ENCODE measurements at regions not wholly inside any gene's neighbourhood (a gene's known extent, or its start where the extent isn't known, plus 50 kb on each side); places are given as distances from the start of the nearest gene placed in this dataset.

GRCh38 chr9:134971196-134971595 is 53.5 kb upstream of the FCN1 start:
- H3K4me3 ChIP-seq (ENCODE audit: low read depth, low read length): no peak overlapping the region
- DNase-seq (ENCODE audit: low read depth): no peak
- no peak for TF ChIP-seq CTCF (IDR thresholded peaks at IDR 0.05; ENCODE audit: insufficient read depth, low read depth, low read length)

DNA sequence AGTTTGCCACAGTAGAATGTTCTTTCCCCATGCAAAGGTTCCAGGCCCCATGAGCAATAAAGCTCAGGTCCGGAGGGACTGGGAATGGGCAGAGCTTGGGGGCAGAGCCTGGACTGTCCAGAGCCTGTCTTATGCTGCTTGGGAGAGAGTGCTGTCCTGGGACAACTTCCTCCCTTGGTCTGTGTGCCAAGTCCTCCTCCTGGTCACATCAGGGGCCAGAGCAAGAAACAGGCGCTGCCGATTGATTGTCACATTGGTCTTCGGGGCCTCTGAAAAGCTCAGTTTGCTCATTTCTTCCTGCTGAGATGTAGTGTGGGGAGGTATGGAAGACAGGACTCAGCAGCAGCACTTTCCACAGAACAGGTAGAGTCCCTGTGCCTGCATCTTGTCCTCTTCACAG is 54.0 kb upstream of the FCN1 start:
- DNase-seq (ENCODE audit: low read depth): no peak

GRCh38 chr9:134972140-134972539 is 54.4 kb upstream of the FCN1 start:
- no peak for TF ChIP-seq CTCF (IDR thresholded peaks at IDR 0.05; ENCODE audit: insufficient read depth, low read depth, low read length)
- no peak for DNase-seq (ENCODE audit: low read depth)
- H3K4me3 ChIP-seq (ENCODE audit: low read depth, low read length): no peak overlapping the region

More for the DNA sequence above, 54.0 kb upstream of the FCN1 start:
- H3K4me3 ChIP-seq (ENCODE audit: low read depth, low read length): no peak overlapping the region
- no peak for TF ChIP-seq CTCF (IDR thresholded peaks at IDR 0.05; ENCODE audit: insufficient read depth, low read depth, low read length)

DNA sequence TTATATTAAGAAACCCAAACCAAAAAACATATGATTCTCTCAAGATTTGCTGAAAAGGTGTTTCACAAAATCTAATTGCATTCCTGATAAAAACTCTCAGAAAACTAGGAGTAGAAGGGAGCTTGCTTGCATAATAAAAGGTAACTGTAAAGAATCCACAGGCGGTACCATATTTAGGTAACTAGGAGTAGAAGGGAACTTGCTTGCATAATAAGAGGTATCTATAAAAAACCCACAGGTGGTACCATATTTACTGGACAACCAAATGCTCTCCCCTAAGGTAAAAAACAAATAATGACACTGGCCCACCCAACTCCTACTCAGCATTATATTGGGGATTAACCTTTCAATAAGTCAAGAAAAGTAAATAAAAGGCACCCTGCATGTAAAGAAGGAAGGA is 57.5 kb upstream of the FCN1 start:
- DNase-seq (ENCODE audit: low read depth): no peak
- H3K4me3 ChIP-seq (ENCODE audit: low read depth, low read length): no peak overlapping the region
- no peak for TF ChIP-seq CTCF (IDR thresholded peaks at IDR 0.05; ENCODE audit: insufficient read depth, low read depth, low read length)

GRCh38 chr9:134976403-134976802 is 58.7 kb upstream of the FCN1 start:
- no peak overlapping the region for H3K4me3 ChIP-seq (ENCODE audit: low read depth, low read length)
- DNase-seq (ENCODE audit: low read depth): no peak
- no peak for TF ChIP-seq CTCF (IDR thresholded peaks at IDR 0.05; ENCODE audit: insufficient read depth, low read depth, low read length)

DNA sequence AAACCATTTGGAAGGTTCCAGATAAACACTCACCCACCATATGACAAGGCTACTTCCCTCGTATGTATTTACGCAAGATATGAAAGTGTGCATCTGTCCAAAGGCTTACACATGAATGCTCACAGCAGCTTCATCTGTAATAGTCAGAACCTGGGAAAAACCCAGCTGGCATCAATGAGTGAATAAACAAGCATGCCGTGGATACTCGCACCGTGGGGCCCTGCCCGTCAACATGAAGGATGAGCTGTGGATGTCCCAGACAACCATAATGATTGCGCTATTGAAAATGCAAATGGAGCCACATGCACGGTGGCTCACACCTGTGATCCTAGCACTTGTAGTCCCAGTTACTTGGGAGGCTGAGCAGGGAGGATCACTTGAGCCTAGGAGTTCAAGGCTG is 60.6 kb upstream of the FCN1 start:
- H3K4me3 ChIP-seq (ENCODE audit: low read depth, low read length): no peak overlapping the region
- DNase-seq (ENCODE audit: low read depth): no peak
- no peak for TF ChIP-seq CTCF (IDR thresholded peaks at IDR 0.05; ENCODE audit: insufficient read depth, low read depth, low read length)

- TF ChIP-seq CTCF (IDR thresholded peaks at IDR 0.05; ENCODE audit: insufficient read depth, low read depth, low read length): no peak
- DNase-seq (ENCODE audit: low read depth): no peak
- H3K4me3 ChIP-seq (ENCODE audit: low read depth, low read length): no peak overlapping the region
Measured at GRCh38 chr9:134980516-134980915, 62.8 kb upstream of the FCN1 start.

Data from fibroblast of villous mesenchyme (primary cell).